MCF 10A (cell line): ENCODE measurements at regions not wholly inside any gene's neighbourhood (a gene's known extent, or its start where the extent isn't known, plus 50 kb on each side); places are given as distances from the start of the nearest gene placed in this dataset.

Source experiments
- BruUV-seq: library from RNA; stranded (reverse); fragments of 400-500 nt; replicated peaks from 2 replicates; lab custom pipeline; 2021; lab: Mats Ljungman, UMichigan
- CTCF ChIA-PET: fragments of 300-600 bp; sonication (Branson Sonifier 250); formaldehyde crosslinking; extraction: SDS; loops from one replicate; lab custom pipeline; 2021; ENCODE audit warnings: antibody characterized with exemption, inconsistent platforms; lab: Yijun Ruan, JAX
- POLR2A ChIA-PET: fragments of 300-600, 350-650 bp; sonication (Branson Sonifier 250); formaldehyde crosslinking; extraction: SDS; loops from one replicate; lab custom pipeline; 2020; ENCODE audit warnings: antibody characterized with exemption, inconsistent platforms; lab: Yijun Ruan, JAX
- DNase-seq: peaks from one replicate; pipeline ENCODE4 v3.0.0-alpha.2; 2018; ENCODE audit not compliant: unreplicated experiment
- H3K27ac Mint-ChIP-seq: one replicate; pipeline ENCODE4 v1.8.0; 2022; ENCODE audit warnings: mild to moderate bottlenecking, low read depth, mixed read lengths; ENCODE audit not compliant: unreplicated experiment
- H3K27me3 Mint-ChIP-seq: one replicate; pipeline ENCODE4 v1.8.0; 2022; ENCODE audit warnings: mixed read lengths; ENCODE audit not compliant: insufficient read depth, unreplicated experiment
- H3K36me3 Mint-ChIP-seq: one replicate; pipeline ENCODE4 v1.8.0; 2022; ENCODE audit warnings: mild to moderate bottlenecking, moderate library complexity, mixed read lengths; ENCODE audit not compliant: insufficient read depth, unreplicated experiment
- H3K4me1 Mint-ChIP-seq: one replicate; pipeline ENCODE4 v1.8.0; 2022; ENCODE audit warnings: mixed read lengths; ENCODE audit not compliant: insufficient read depth, unreplicated experiment
- H3K4me3 Mint-ChIP-seq: one replicate; pipeline ENCODE4 v1.8.0; 2022; ENCODE audit warnings: mild to moderate bottlenecking, moderate library complexity, mixed read lengths; ENCODE audit not compliant: unreplicated experiment
- H3K9me3 Mint-ChIP-seq: one replicate; pipeline ENCODE4 v1.8.0; 2022; ENCODE audit warnings: mixed read lengths; ENCODE audit not compliant: unreplicated experiment
- CTCF ChIP-seq: fragments of 200-600 bp; IDR thresholded peaks from one replicate; pipeline ENCODE4 v1.8.0; 2022; ENCODE audit warnings: antibody characterized with exemption, mild to moderate bottlenecking; ENCODE audit not compliant: unreplicated experiment
- intact Hi-C: fragments of 100-400 bp; cut with micrococcal nuclease; formaldehyde crosslinking; loops from 2 replicates; pipeline ENCODE4 v1.14.1; 2022

GRCh38 chr14:23866269-23866668 is 87.3 kb upstream of the DHRS4 start:
- Mint-ChIP-seq H3K27ac (no peak overlapping the region), H3K4me3 (no peak overlapping the region), H3K4me1 (no peaks in the 10 kb centered on the region), H3K27me3 (peaks cover 20% of the 10 kb centered on the region), H3K9me3 (no peaks in the 10 kb centered on the region), H3K36me3 (no peaks in the 10 kb centered on the region)
- CTCF ChIA-PET: interaction anchor here (0.6 to 0.8 kb wide), 2 partner anchors 33 to 1014 kb away, joined by 3 to 4 read pairs; no protein-coding TSS in a partner anchor
- BruUV-seq: no TSS peak
- TF ChIP-seq CTCF: no peak
- POLR2A ChIA-PET: no interaction called here
- intact Hi-C loops: no loop called here
- no peak for DNase-seq

- no peak overlapping the region for H3K4me3 Mint-ChIP-seq
- POLR2A ChIA-PET: no interaction called here
- H3K9me3 Mint-ChIP-seq: no peaks in the 10 kb centered on the region
Measured at GRCh38 chr14:23869078-23869719, 84.4 kb upstream of the DHRS4 start.

GRCh38 chr14:23876160-23876750 is 77.3 kb upstream of the DHRS4 start:
- TF ChIP-seq CTCF: no peak
- POLR2A ChIA-PET: no interaction called here
- Mint-ChIP-seq H3K4me1 (no peaks in the 10 kb centered on the region), H3K27me3 (no peaks in the 10 kb centered on the region), H3K27ac (peak overlapping the region; percentile 3), H3K36me3 (no peaks in the 10 kb centered on the region), H3K4me3 (no peak overlapping the region), H3K9me3 (no peaks in the 10 kb centered on the region)
- BruUV-seq: no TSS peak
- intact Hi-C loops: no loop called here
- CTCF ChIA-PET: interaction anchor here (0.6 to 1.6 kb wide), 3 partner anchors 34 to 149 kb away, joined by 3 to 4 read pairs (median 3); no protein-coding TSS in a partner anchor
- no peak for DNase-seq

More at GRCh38 chr14:23869078-23869719, 84.4 kb upstream of the DHRS4 start:
- intact Hi-C loops: no loop called here
- DNase-seq: no peak
- H3K4me1 Mint-ChIP-seq: no peaks in the 10 kb centered on the region
- H3K36me3 Mint-ChIP-seq: no peaks in the 10 kb centered on the region
- CTCF ChIA-PET: no interaction called here
- H3K27me3 Mint-ChIP-seq: peaks cover 20% of the 10 kb centered on the region
- no TSS peak for BruUV-seq
- H3K27ac Mint-ChIP-seq: no peak overlapping the region
- TF ChIP-seq CTCF: no peak

- H3K9me3 Mint-ChIP-seq: no peaks in the 10 kb centered on the region
- DNase-seq: no peak
- no peak for TF ChIP-seq CTCF
- H3K4me3 Mint-ChIP-seq: no peak overlapping the region
- no peaks in the 10 kb centered on the region for H3K36me3 Mint-ChIP-seq
- BruUV-seq: no TSS peak
- H3K27ac Mint-ChIP-seq: no peak overlapping the region
- H3K27me3 Mint-ChIP-seq: no peaks in the 10 kb centered on the region
- ChIA-PET POLR2A (no interaction called here), CTCF (interaction anchor here (0.7 to 1.6 kb wide), 5 partner anchors 17 to 192 kb away, joined by 3 to 5 read pairs (median 3); no protein-coding TSS in a partner anchor)
- no peaks in the 10 kb centered on the region for H3K4me1 Mint-ChIP-seq
- intact Hi-C loops: no loop called here
Measured at GRCh38 chr14:23877111-23877510, 76.5 kb upstream of the DHRS4 start.
